SU-DHL-6 (cell line): ENCODE measurements at regions not wholly inside any gene's neighbourhood (a gene's known extent, or its start where the extent isn't known, plus 50 kb on each side); places are given as distances from the start of the nearest gene placed in this dataset.

Experiments
- EZH2phosphoT487 ChIP-seq: fragments of 200-600 bp; sonication (generic), shearing (Covaris generic); conservative IDR thresholded peaks from 2 replicates; pipeline ENCODE4 v1.6.1; 2018; ENCODE audit warnings: mild to moderate bottlenecking, antibody characterized with exemption, low read length, moderate library complexity, mixed read lengths
- TF ChIP-seq, protein P1 (sequence below): fragments of 200-600 bp; sonication (generic); IDR thresholded peaks from one replicate; pipeline ENCODE4 v1.5.1; 2017; ENCODE audit warnings: antibody characterized with exemption, mild to moderate bottlenecking, low read length, moderate library complexity; ENCODE audit not compliant: insufficient read depth, poor library complexity, severe bottlenecking

DNA sequence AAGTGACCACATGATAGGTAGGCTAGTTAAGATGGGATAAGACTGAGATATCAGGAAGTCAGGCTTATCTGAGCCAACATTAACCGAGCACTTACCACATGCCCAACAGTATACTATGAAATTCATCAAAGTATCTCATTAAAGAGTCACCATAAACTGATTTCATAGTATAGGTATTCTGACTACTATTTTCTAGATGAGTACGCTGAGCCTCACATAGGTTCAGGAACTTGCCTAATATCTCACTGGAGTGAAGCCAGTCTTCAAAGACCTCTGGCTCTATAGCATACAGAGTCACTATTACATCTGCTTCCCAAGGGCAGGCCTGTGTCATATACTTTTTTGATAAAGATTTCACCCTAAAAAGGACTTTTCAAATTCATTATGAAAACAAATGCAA is 115.6 kb upstream of the NGF start:
- TF ChIP-seq, protein P1, sequence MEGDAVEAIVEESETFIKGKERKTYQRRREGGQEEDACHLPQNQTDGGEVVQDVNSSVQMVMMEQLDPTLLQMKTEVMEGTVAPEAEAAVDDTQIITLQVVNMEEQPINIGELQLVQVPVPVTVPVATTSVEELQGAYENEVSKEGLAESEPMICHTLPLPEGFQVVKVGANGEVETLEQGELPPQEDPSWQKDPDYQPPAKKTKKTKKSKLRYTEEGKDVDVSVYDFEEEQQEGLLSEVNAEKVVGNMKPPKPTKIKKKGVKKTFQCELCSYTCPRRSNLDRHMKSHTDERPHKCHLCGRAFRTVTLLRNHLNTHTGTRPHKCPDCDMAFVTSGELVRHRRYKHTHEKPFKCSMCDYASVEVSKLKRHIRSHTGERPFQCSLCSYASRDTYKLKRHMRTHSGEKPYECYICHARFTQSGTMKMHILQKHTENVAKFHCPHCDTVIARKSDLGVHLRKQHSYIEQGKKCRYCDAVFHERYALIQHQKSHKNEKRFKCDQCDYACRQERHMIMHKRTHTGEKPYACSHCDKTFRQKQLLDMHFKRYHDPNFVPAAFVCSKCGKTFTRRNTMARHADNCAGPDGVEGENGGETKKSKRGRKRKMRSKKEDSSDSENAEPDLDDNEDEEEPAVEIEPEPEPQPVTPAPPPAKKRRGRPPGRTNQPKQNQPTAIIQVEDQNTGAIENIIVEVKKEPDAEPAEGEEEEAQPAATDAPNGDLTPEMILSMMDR = no peak
- TF ChIP-seq EZH2phosphoT487 = no peak
